SK-N-SH (cell line): ENCODE measurements at regions not wholly inside any gene's neighbourhood (a gene's known extent, or its start where the extent isn't known, plus 50 kb on each side); places are given as distances from the start of the nearest gene placed in this dataset.

Experiments used
- CTCF ChIA-PET: fragments of 300-600, 350-600 bp; formaldehyde crosslinking; extraction: SDS; loops from one replicate; lab custom pipeline; 2021; lab: Yijun Ruan, JAX
- POLR2A ChIA-PET: fragments of 350-600 bp; sonication (Branson Sonifier 250); formaldehyde crosslinking; extraction: SDS; loops from one replicate; lab custom pipeline; 2020; ENCODE audit warnings: antibody characterized with exemption, inconsistent platforms; lab: Yijun Ruan, JAX
- DNase-seq: peaks from one replicate; pipeline ENCODE4 v3.0.0; 2012
- H2AFZ ChIP-seq: fragments of 200-600 bp; sonication (generic); 2 replicates; pipeline ENCODE4 v1.8.1; 2016; ENCODE audit warnings: antibody characterized with exemption, mild to moderate bottlenecking, low read depth
- H3F3A ChIP-seq: fragments of 200-600 bp; sonication (generic); replicated peaks from 2 replicates; pipeline ENCODE3; 2016; ENCODE audit warnings: antibody characterized with exemption, mild to moderate bottlenecking; ENCODE audit not compliant: insufficient read depth
- H3K27ac ChIP-seq, 2 experiments: fragments of 200-500 bp in 1 of 2; fragments of 200-600 bp in 1 of 2; sonication (Bioruptor generic) in 1 of 2; sonication (generic), shearing (Covaris generic) in 1 of 2; 2 replicates each; pipeline versions ENCODE4 v1.5.1 to v1.6.1; 2014 to 2016; ENCODE audit warnings: low read depth in 2 of 2, inconsistent platforms in 1 of 2, low read length in 1 of 2, mild to moderate bottlenecking in 1 of 2, mixed read lengths in 1 of 2
- H3K27me3 ChIP-seq: fragments of 200-600 bp; sonication (generic), shearing (Covaris generic); 2 replicates; pipeline ENCODE4 v1.6.1; 2016; ENCODE audit warnings: mixed run types; ENCODE audit not compliant: insufficient read depth
- H3K36me3 ChIP-seq, 2 experiments: fragments of 200-500 bp in 1 of 2; fragments of 200-600 bp in 1 of 2; sonication (Bioruptor generic) in 1 of 2; sonication (generic) in 1 of 2; replicated peaks in 1 of 2; 2 replicates each; pipeline versions ENCODE3 to v1.5.1; 2014 to 2016; ENCODE audit warnings: low read length in 1 of 2, mild to moderate bottlenecking in 1 of 2; ENCODE audit not compliant: insufficient read depth in 2 of 2, control insufficient read depth in 1 of 2
- H3K4me1 ChIP-seq, 2 experiments: fragments of 200-500 bp in 1 of 2; fragments of 200-600 bp in 1 of 2; sonication (Bioruptor generic) in 1 of 2; sonication (generic), shearing (Covaris generic) in 1 of 2; 2 replicates each; pipeline versions ENCODE4 v1.5.1 to v1.6.1; 2014 to 2016; ENCODE audit warnings: low read depth in 1 of 2, low read length in 1 of 2, mixed run types in 1 of 2; ENCODE audit not compliant: insufficient read depth in 2 of 2, control insufficient read depth in 1 of 2
- H3K4me2 ChIP-seq: fragments of 200-600 bp; sonication (generic), shearing (Covaris generic); 2 replicates; pipeline ENCODE4 v1.6.1; 2017; ENCODE audit warnings: mixed run types
- H3K4me3 ChIP-seq, 2 experiments: fragments of 200-500 bp in 1 of 2; fragments of 200-600 bp in 1 of 2; sonication (Bioruptor generic) in 1 of 2; sonication (generic), shearing (Covaris generic) in 1 of 2; 2 replicates each; pipeline versions ENCODE4 v1.5.1 to v1.8.1; 2014 to 2016; ENCODE audit warnings: low read depth in 2 of 2, inconsistent platforms in 1 of 2, low read length in 1 of 2, mild to moderate bottlenecking in 1 of 2, mixed read lengths in 1 of 2, moderate library complexity in 1 of 2
- H3K79me2 ChIP-seq: fragments of 200-600 bp; sonication (generic); 2 replicates; pipeline ENCODE4 v1.8.1; 2017; ENCODE audit warnings: mild to moderate bottlenecking; ENCODE audit not compliant: insufficient read depth
- H3K9ac ChIP-seq: fragments of 200-600 bp; sonication (generic); 2 replicates; pipeline ENCODE4 v1.6.1; 2017; ENCODE audit warnings: mixed run types
- H3K9me2 ChIP-seq: fragments of 200-600 bp; sonication (generic); 2 replicates; pipeline ENCODE4 v1.6.1; 2017; ENCODE audit warnings: mixed run types
- H3K9me3 ChIP-seq: fragments of 200-600 bp; sonication (generic); 2 replicates; pipeline ENCODE4 v1.6.1; 2017; ENCODE audit warnings: mixed run types, mild to moderate bottlenecking, moderate library complexity
- H4K20me1 ChIP-seq: fragments of 200-600 bp; sonication (generic); 2 replicates; pipeline ENCODE4 v1.6.1; 2017; ENCODE audit warnings: mild to moderate bottlenecking, mixed run types; ENCODE audit not compliant: insufficient read depth
- ELF1 ChIP-seq: IDR thresholded peaks from 2 replicates; pipeline ENCODE4 v1.4.0; 2012
- EP300 ChIP-seq, 2 experiments: IDR thresholded peaks; 2 replicates each; pipeline versions ENCODE4 v1.4.0 to v1.6.1; 2012; ENCODE audit warnings: borderline replicate concordance in 1 of 2, low read depth in 1 of 2, low read length in 1 of 2
- FOSL2 ChIP-seq: IDR thresholded peaks from 2 replicates; pipeline ENCODE4 v1.4.0; 2012; ENCODE audit warnings: low read depth, mild to moderate bottlenecking, moderate library complexity, borderline replicate concordance
- FOXJ3 ChIP-seq: sonication (generic); formaldehyde crosslinking; IDR thresholded peaks from 2 replicates; pipeline ENCODE4 v1.5.1; 2020; ENCODE audit warnings: mild to moderate bottlenecking, missing genetic modification reagents
- JUND ChIP-seq: IDR thresholded peaks from 2 replicates; pipeline ENCODE4 v1.4.0; 2012
- NFIC ChIP-seq: IDR thresholded peaks from 2 replicates; pipeline ENCODE4 v1.4.0; 2012; ENCODE audit warnings: borderline replicate concordance
- POLR2AphosphoS5 ChIP-seq: IDR thresholded peaks from 2 replicates; pipeline ENCODE4 v1.6.1; 2012; ENCODE audit warnings: low read depth, low read length
- RAD21 ChIP-seq: IDR thresholded peaks from 2 replicates; pipeline ENCODE4 v1.6.1; 2012; ENCODE audit warnings: mild to moderate bottlenecking, low read length
- RFX5 ChIP-seq: IDR thresholded peaks from 2 replicates; pipeline ENCODE4 v1.6.1; 2012; ENCODE audit warnings: mild to moderate bottlenecking, improper control_type of control experiment, low read length
- SMC3 ChIP-seq: IDR thresholded peaks from 2 replicates; pipeline ENCODE4 v1.6.1; 2012; ENCODE audit warnings: low read depth, low read length, improper control_type of control experiment
- TEAD4 ChIP-seq: IDR thresholded peaks from 2 replicates; pipeline ENCODE4 v1.4.0; 2012; ENCODE audit warnings: mild to moderate bottlenecking, borderline replicate concordance; ENCODE audit not compliant: insufficient read depth
- WGBS: methylation state at CpG from one replicate; pipeline ENCODE4 v1.1.6; 2017; ENCODE audit warnings: low lambda C conversion rate; 5-methylcytosine and 5-hydroxymethylcytosine counted together
- TF ChIP-seq, protein P1 (sequence below): IDR thresholded peaks from 2 replicates; pipeline ENCODE4 v1.4.0; 2012; ENCODE audit warnings: low read depth, borderline replicate concordance
- TF ChIP-seq, protein P2 (sequence below): IDR thresholded peaks from 2 replicates; pipeline ENCODE4 v1.4.0; 2012; ENCODE audit warnings: low read depth
- TF ChIP-seq, protein P3 (sequence below): IDR thresholded peaks from 2 replicates; pipeline ENCODE4 v1.6.1; 2012; ENCODE audit warnings: mild to moderate bottlenecking, low read depth, low read length, moderate library complexity
- TF ChIP-seq, protein P4 (sequence below): fragments of 200-600 bp; sonication (generic); IDR thresholded peaks from 2 replicates; pipeline ENCODE4 v1.6.1; 2017; ENCODE audit warnings: antibody characterized with exemption, mild to moderate bottlenecking, moderate library complexity
- TF ChIP-seq, protein P5 (sequence below): IDR thresholded peaks from 2 replicates; pipeline ENCODE4 v1.4.0; 2012; ENCODE audit warnings: low read depth, borderline replicate concordance

DNA sequence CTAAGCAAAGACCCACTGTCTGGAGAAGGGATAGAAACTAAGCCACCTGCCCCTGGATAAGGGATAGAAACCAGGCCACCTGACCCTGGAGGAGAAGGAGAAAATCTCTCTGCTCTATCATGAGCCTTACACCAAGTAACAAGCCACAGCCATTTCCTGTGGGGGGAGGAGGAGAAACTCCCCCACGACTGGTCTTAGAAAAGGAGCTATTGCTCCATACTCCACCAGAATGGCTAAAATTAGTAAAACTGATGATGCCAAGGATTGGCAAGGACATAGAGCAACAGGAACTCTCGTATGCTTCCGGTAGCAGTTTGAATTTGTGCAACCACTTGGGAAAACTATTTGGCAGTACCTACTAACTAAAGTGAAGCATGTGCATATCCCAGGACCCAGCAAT lies 70.8 kb downstream of the ACTL7B start:
- no peak overlapping the region for H3K4me2 ChIP-seq
- POLR2A ChIA-PET = no interaction called here
- 56% methylated on average over 3 of the region's 3 CpGs for WGBS
- H3K9me2 ChIP-seq = no peaks in the 10 kb centered on the region
- TF ChIP-seq RAD21 (no peak), RFX5 (no peak), POLR2AphosphoS5 (no peak), FOSL2 (no peak), EP300 (IDR thresholded peaks at IDR 0.05; ENCODE audit: borderline replicate concordance in 1 of 2, low read depth in 1 of 2, low read length in 1 of 2) (no peak), JUND (no peak), SMC3 (no peak), FOXJ3 (no peak), TEAD4 (no peak), ELF1 (no peak), NFIC (no peak)
- TF ChIP-seq, protein P1, sequence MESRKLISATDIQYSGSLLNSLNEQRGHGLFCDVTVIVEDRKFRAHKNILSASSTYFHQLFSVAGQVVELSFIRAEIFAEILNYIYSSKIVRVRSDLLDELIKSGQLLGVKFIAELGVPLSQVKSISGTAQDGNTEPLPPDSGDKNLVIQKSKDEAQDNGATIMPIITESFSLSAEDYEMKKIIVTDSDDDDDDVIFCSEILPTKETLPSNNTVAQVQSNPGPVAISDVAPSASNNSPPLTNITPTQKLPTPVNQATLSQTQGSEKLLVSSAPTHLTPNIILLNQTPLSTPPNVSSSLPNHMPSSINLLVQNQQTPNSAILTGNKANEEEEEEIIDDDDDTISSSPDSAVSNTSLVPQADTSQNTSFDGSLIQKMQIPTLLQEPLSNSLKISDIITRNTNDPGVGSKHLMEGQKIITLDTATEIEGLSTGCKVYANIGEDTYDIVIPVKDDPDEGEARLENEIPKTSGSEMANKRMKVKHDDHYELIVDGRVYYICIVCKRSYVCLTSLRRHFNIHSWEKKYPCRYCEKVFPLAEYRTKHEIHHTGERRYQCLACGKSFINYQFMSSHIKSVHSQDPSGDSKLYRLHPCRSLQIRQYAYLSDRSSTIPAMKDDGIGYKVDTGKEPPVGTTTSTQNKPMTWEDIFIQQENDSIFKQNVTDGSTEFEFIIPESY = no peak
- TF ChIP-seq, protein P2, sequence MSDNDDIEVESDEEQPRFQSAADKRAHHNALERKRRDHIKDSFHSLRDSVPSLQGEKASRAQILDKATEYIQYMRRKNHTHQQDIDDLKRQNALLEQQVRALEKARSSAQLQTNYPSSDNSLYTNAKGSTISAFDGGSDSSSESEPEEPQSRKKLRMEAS = no peak
- TF ChIP-seq, protein P3, sequence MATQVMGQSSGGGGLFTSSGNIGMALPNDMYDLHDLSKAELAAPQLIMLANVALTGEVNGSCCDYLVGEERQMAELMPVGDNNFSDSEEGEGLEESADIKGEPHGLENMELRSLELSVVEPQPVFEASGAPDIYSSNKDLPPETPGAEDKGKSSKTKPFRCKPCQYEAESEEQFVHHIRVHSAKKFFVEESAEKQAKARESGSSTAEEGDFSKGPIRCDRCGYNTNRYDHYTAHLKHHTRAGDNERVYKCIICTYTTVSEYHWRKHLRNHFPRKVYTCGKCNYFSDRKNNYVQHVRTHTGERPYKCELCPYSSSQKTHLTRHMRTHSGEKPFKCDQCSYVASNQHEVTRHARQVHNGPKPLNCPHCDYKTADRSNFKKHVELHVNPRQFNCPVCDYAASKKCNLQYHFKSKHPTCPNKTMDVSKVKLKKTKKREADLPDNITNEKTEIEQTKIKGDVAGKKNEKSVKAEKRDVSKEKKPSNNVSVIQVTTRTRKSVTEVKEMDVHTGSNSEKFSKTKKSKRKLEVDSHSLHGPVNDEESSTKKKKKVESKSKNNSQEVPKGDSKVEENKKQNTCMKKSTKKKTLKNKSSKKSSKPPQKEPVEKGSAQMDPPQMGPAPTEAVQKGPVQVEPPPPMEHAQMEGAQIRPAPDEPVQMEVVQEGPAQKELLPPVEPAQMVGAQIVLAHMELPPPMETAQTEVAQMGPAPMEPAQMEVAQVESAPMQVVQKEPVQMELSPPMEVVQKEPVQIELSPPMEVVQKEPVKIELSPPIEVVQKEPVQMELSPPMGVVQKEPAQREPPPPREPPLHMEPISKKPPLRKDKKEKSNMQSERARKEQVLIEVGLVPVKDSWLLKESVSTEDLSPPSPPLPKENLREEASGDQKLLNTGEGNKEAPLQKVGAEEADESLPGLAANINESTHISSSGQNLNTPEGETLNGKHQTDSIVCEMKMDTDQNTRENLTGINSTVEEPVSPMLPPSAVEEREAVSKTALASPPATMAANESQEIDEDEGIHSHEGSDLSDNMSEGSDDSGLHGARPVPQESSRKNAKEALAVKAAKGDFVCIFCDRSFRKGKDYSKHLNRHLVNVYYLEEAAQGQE = no peak
- TF ChIP-seq, protein P4, sequence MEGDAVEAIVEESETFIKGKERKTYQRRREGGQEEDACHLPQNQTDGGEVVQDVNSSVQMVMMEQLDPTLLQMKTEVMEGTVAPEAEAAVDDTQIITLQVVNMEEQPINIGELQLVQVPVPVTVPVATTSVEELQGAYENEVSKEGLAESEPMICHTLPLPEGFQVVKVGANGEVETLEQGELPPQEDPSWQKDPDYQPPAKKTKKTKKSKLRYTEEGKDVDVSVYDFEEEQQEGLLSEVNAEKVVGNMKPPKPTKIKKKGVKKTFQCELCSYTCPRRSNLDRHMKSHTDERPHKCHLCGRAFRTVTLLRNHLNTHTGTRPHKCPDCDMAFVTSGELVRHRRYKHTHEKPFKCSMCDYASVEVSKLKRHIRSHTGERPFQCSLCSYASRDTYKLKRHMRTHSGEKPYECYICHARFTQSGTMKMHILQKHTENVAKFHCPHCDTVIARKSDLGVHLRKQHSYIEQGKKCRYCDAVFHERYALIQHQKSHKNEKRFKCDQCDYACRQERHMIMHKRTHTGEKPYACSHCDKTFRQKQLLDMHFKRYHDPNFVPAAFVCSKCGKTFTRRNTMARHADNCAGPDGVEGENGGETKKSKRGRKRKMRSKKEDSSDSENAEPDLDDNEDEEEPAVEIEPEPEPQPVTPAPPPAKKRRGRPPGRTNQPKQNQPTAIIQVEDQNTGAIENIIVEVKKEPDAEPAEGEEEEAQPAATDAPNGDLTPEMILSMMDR = no peak
- TF ChIP-seq, protein P5, sequence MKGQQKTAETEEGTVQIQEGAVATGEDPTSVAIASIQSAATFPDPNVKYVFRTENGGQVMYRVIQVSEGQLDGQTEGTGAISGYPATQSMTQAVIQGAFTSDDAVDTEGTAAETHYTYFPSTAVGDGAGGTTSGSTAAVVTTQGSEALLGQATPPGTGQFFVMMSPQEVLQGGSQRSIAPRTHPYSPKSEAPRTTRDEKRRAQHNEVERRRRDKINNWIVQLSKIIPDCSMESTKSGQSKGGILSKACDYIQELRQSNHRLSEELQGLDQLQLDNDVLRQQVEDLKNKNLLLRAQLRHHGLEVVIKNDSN = no peak
- no peak overlapping the region for H3K4me3 ChIP-seq
- H2AFZ ChIP-seq = no peak overlapping the region
- H3F3A ChIP-seq = no peaks in the 10 kb centered on the region
- peaks cover 29% of the 10 kb centered on the region for H3K27me3 ChIP-seq
- no peaks in the 10 kb centered on the region for H3K79me2 ChIP-seq
- H3K36me3 ChIP-seq = no peaks in the 10 kb centered on the region
- DNase-seq = no peak
- H3K9me3 ChIP-seq = no peaks in the 10 kb centered on the region
- CTCF ChIA-PET = interaction anchor here (1.7 kb wide), 1 partner anchor 23 kb away, joined by 5 read pairs; no protein-coding TSS in a partner anchor
- no peaks in the 10 kb centered on the region for H4K20me1 ChIP-seq
- H3K27ac ChIP-seq = no peak overlapping the region
- no peak overlapping the region for H3K9ac ChIP-seq
- H3K4me1 ChIP-seq = peaks cover 0 to 3% of the 10 kb centered on the region in 2 experiments; a peak in 1 of 4 replicates
